ENCODE measurements at regions not wholly inside any gene's neighbourhood (a gene's known extent, or its start where the extent isn't known, plus 50 kb on each side); places are given as distances from the start of the nearest gene placed in this dataset.

DNA sequence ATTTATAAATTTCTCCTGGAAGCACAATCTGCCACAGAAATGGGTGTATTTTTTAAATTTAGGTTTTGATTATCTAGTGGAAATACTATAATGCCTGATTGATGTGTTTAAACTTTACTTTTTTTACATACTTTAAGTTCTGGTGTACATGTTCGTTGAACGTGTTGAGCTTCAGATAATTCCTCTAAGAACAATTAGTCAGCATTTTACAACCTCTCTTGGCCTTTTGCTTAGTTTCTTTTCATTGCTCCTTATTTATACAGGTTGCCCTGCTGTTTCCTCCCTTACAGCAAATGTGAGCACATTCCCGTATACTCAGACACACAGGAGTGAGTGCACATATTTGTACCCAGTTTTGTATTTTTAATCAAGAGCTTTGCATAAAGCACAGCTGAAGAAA, 1038.9 kb downstream of the BRINP3 start:
- no peak for DNase-seq
- TF ChIP-seq, protein P1, sequence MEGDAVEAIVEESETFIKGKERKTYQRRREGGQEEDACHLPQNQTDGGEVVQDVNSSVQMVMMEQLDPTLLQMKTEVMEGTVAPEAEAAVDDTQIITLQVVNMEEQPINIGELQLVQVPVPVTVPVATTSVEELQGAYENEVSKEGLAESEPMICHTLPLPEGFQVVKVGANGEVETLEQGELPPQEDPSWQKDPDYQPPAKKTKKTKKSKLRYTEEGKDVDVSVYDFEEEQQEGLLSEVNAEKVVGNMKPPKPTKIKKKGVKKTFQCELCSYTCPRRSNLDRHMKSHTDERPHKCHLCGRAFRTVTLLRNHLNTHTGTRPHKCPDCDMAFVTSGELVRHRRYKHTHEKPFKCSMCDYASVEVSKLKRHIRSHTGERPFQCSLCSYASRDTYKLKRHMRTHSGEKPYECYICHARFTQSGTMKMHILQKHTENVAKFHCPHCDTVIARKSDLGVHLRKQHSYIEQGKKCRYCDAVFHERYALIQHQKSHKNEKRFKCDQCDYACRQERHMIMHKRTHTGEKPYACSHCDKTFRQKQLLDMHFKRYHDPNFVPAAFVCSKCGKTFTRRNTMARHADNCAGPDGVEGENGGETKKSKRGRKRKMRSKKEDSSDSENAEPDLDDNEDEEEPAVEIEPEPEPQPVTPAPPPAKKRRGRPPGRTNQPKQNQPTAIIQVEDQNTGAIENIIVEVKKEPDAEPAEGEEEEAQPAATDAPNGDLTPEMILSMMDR (IDR thresholded peaks at IDR 0.05) = no peak
- Mint-ChIP-seq H3K36me3 (ENCODE audit: low read depth) (no peaks in the 10 kb centered on the region), H3K27ac (no peak overlapping the region), H3K4me3 (no peak overlapping the region), H3K4me1 (no peaks in the 10 kb centered on the region), H3K9me3 (no peaks in the 10 kb centered on the region), H3K27me3 (ENCODE audit: low read depth, poor library complexity) (no peaks in the 10 kb centered on the region)

DNA sequence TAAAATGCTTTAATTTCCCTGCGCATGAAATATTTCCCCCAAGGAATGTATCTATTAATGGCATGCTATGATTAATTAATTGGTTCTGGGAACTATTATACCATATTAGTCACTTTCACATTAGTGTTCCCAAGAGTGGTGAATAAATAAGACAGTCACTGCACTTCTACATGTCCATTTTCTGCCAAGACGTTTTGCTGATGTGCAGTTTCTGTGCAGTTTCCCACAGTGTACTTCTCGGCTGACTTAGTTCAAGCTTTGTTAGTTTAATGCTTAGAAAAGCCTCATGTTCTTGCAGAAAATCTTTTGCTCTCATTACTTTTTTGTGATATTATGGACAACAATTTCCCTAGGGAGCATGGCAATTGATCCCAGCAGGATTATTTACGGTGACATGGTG, 1014.5 kb downstream of the BRINP3 start:
- H3K27ac Mint-ChIP-seq = no peak overlapping the region
- no peaks in the 10 kb centered on the region for H3K36me3 Mint-ChIP-seq (ENCODE audit: low read depth)
- TF ChIP-seq, protein P1 (IDR thresholded peaks at IDR 0.05) = no peak
- no peaks in the 10 kb centered on the region for H3K9me3 Mint-ChIP-seq
- DNase-seq = no peak
- H3K4me3 Mint-ChIP-seq = no peak overlapping the region
- peaks cover 7% of the 10 kb centered on the region for H3K27me3 Mint-ChIP-seq (ENCODE audit: low read depth, poor library complexity)
- no peaks in the 10 kb centered on the region for H3K4me1 Mint-ChIP-seq

DNA sequence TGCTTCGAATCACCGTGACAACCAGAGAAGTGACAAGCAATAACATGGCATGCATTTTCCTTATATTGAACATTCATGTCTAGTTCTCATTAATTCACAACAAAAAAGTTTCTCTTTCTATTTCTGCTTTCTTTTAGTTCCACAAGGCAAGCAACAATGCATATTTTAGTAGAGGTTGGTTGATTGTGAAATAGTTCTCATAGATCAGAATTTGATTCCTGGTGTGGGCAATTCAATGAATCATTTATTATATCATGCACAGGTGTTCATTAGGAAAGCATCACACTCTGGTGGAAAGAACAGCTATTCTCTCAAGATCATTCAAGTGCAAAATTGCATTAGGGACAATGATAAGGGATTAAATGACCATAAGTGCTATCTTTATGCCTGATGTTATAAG, 980.9 kb downstream of the BRINP3 start:
- DNase-seq = no peak
- no peak overlapping the region for H3K27ac Mint-ChIP-seq

DNA sequence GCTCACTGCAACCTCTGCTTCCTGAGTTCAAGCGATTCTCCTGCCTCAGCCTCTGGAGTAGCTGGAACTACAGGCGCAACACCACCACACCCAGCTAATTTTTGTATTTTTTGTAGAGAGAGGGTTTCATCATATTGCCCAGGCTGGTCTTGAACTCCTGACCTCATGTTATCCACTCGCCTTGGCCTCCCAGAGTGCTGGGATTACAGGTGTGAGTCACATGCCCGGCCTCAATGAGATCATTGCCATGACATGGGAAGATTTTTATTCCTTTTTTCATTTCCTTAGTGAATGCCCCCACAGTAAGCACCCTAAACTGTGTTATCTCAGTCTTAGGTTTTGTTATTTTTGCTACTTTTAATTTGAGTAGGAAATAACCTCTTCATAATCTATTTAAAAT, 977.9 kb downstream of the BRINP3 start:
- no peaks in the 10 kb centered on the region for H3K9me3 Mint-ChIP-seq
- DNase-seq = no peak
- H3K36me3 Mint-ChIP-seq (ENCODE audit: low read depth) = no peaks in the 10 kb centered on the region

More for the DNA sequence above, 980.9 kb downstream of the BRINP3 start:
- Mint-ChIP-seq H3K9me3 (no peaks in the 10 kb centered on the region), H3K4me1 (no peaks in the 10 kb centered on the region), H3K4me3 (no peak overlapping the region), H3K36me3 (ENCODE audit: low read depth) (no peaks in the 10 kb centered on the region), H3K27me3 (ENCODE audit: low read depth, poor library complexity) (peaks cover 3% of the 10 kb centered on the region)
- TF ChIP-seq, protein P1 (IDR thresholded peaks at IDR 0.05) = no peak

DNA sequence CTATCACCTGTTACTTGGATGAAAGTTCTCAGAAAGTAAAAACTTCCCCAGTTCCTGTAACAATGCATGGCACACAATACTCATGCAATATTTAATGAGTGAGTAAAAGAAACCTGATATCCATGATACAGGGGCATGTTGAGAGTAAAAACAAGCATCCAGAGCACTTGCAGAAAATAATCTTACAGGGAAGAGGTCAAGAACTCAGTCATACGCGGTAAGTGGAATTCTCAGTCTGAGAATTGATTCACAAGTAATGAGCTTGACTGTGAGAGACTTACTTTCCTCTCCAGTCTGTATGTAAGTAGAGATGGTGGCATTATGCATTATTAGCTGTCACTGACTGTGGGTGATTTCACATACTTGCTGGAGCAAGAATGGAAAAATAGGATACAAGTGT, 976.9 kb downstream of the BRINP3 start:
- no peak for DNase-seq
- Mint-ChIP-seq H3K4me1 (no peaks in the 10 kb centered on the region), H3K36me3 (ENCODE audit: low read depth) (no peaks in the 10 kb centered on the region), H3K4me3 (no peak overlapping the region), H3K9me3 (no peaks in the 10 kb centered on the region), H3K27me3 (ENCODE audit: low read depth, poor library complexity) (peaks cover 3% of the 10 kb centered on the region), H3K27ac (no peak overlapping the region)
- TF ChIP-seq, protein P1 (IDR thresholded peaks at IDR 0.05) = no peak

More for the DNA sequence above, 977.9 kb downstream of the BRINP3 start:
- Mint-ChIP-seq H3K27ac (no peak overlapping the region), H3K4me1 (no peaks in the 10 kb centered on the region), H3K4me3 (no peak overlapping the region), H3K27me3 (ENCODE audit: low read depth, poor library complexity) (peaks cover 3% of the 10 kb centered on the region)
- TF ChIP-seq, protein P1 (IDR thresholded peaks at IDR 0.05) = no peak

DNA sequence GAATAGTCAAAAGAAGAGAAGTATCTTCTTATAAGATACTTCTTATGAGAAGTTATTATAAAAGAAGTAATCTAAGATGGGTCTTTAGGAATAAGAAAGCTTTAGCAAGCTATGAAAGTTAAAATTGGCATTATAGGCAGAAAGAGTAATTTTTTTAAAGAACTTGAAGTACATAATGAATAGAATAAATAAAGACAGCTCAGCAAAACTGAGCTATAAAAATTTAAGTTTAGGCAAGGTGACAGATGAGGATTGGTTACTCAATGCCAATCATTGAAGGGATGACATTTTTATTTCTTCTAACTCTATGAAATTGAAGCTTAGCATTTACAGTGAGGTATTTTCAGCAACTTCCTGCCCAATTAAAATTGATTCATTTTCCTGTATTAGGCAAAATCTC, 966.8 kb downstream of the BRINP3 start:
- no peaks in the 10 kb centered on the region for H3K27me3 Mint-ChIP-seq (ENCODE audit: low read depth, poor library complexity)
- H3K4me3 Mint-ChIP-seq = no peak overlapping the region
- no peaks in the 10 kb centered on the region for H3K4me1 Mint-ChIP-seq
- H3K27ac Mint-ChIP-seq = no peak overlapping the region
- H3K36me3 Mint-ChIP-seq (ENCODE audit: low read depth) = no peaks in the 10 kb centered on the region
- TF ChIP-seq, protein P1 (IDR thresholded peaks at IDR 0.05) = no peak
- peaks cover 20% of the 10 kb centered on the region for H3K9me3 Mint-ChIP-seq
- no peak for DNase-seq

All from nephron progenitor cell (in vitro differentiated cells).